Sigmoid colon (tissue), 3 donors: ENCODE measurements at regions not wholly inside any gene's neighbourhood (a gene's known extent, or its start where the extent isn't known, plus 50 kb on each side); places are given as distances from the start of the nearest gene placed in this dataset.

Experiments used
- POLR2A ChIP-seq, 2 donors: fragments of 450-650 bp; IDR thresholded peaks; one replicate each; pipeline ENCODE4 v1.6.1; 2016; ENCODE audit warnings: antibody characterized with exemption in 2 of 2, mild to moderate bottlenecking in 2 of 2, moderate library complexity in 2 of 2
- TF ChIP-seq, protein P1 (sequence below), 4 experiments: fragments of 450-650 bp in 3 of 4; fragments of 200-600 bp in 1 of 4; IDR thresholded peaks; one replicate each; pipeline ENCODE4 v1.5.1; 2016 to 2019; ENCODE audit warnings: antibody characterized with exemption in 4 of 4, mild to moderate bottlenecking in 3 of 4, moderate library complexity in 2 of 4

DNA sequence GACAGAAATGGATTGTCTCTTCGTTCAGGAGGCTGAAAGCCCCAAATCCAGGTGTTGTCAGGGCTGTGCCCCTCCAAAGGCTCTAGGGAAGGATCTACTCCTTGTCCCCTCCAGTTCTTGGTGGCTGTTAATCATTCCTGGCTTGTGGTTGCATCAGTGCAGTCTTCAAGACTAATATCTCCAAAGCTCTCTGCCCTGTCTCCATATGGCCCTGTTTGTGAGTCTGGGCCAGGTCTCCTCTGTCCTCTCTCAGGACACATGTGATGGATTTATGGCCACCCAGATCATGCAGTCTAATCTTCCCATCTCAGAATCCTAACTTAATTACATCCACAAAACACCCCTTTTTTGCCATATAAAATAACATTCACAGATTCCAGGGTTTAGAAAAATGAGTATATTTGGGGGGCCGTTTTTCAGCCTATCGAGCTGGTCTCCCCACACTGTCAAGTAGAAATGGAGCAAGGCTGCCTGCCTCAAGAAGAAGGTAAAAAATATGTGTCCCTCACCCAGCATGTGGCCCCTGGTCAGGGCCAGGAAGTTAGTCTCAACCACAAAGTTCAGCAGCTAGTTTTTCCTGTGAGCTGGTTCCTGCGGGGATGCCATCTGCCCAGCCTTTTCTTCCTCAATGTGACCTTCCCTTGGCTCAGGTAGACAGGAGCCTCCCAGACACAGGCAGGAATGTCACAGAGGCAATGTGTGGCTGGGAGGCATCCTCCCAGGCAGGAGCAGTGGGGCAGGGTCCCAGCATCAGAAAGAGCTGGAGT, 509.4 kb downstream of the IRX1 start:
- TF ChIP-seq, protein P1, sequence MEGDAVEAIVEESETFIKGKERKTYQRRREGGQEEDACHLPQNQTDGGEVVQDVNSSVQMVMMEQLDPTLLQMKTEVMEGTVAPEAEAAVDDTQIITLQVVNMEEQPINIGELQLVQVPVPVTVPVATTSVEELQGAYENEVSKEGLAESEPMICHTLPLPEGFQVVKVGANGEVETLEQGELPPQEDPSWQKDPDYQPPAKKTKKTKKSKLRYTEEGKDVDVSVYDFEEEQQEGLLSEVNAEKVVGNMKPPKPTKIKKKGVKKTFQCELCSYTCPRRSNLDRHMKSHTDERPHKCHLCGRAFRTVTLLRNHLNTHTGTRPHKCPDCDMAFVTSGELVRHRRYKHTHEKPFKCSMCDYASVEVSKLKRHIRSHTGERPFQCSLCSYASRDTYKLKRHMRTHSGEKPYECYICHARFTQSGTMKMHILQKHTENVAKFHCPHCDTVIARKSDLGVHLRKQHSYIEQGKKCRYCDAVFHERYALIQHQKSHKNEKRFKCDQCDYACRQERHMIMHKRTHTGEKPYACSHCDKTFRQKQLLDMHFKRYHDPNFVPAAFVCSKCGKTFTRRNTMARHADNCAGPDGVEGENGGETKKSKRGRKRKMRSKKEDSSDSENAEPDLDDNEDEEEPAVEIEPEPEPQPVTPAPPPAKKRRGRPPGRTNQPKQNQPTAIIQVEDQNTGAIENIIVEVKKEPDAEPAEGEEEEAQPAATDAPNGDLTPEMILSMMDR (IDR thresholded peaks at IDR 0.05): no peak
- no peak for TF ChIP-seq POLR2A (IDR thresholded peaks at IDR 0.05)
